NT2/D1 (cell line): ENCODE measurements at regions not wholly inside any gene's neighbourhood (a gene's known extent, or its start where the extent isn't known, plus 50 kb on each side); places are given as distances from the start of the nearest gene placed in this dataset.

Source experiments
- SUZ12 ChIP-seq: IDR thresholded peaks from 2 replicates; pipeline ENCODE4 v1.6.1; 2011; ENCODE audit not compliant: insufficient read length, insufficient read depth; ENCODE audit errors: extremely low read depth
- ZNF274 ChIP-seq: IDR thresholded peaks from 2 replicates; pipeline ENCODE4 v1.6.1; 2011; ENCODE audit warnings: mild to moderate bottlenecking, low read depth, low read length

GRCh38 chr13:54144828-54145227, 1116.2 kb downstream of the OLFM4 start:
- TF ChIP-seq ZNF274 (no peak), SUZ12 (no peak)
